Adipocyte (in vitro differentiated cells): ENCODE measurements at regions not wholly inside any gene's neighbourhood (a gene's known extent, or its start where the extent isn't known, plus 50 kb on each side); places are given as distances from the start of the nearest gene placed in this dataset.
A peak's percentile ranks its signal among the peaks of the same experiment; 100 is the strongest.
"Not testable (repeated sequence)": the region's sequence is repeated elsewhere in the genome, so short reads cannot be mapped to it uniquely, and the experiment has no call there.

Source experiments
- DNase-seq: peaks from one replicate; pipeline ENCODE4 v3.0.0-alpha.2; 2015; ENCODE audit warnings: low read depth
- H3K27me3 ChIP-seq: replicated peaks from 2 replicates; pipeline ENCODE4 v1.7.0; 2013; ENCODE audit warnings: mild to moderate bottlenecking, low read length, moderate library complexity; ENCODE audit not compliant: control insufficient read depth, insufficient read depth
- H3K36me3 ChIP-seq: 2 replicates; pipeline ENCODE4 v1.7.0; 2013; ENCODE audit warnings: low read length, mild to moderate bottlenecking, moderate library complexity; ENCODE audit not compliant: control insufficient read depth, insufficient read depth, severe bottlenecking
- H3K4me1 ChIP-seq: 2 replicates; pipeline ENCODE4 v1.7.0; 2013; ENCODE audit warnings: mild to moderate bottlenecking, low read length, moderate library complexity; ENCODE audit not compliant: control insufficient read depth, insufficient read depth
- H3K4me3 ChIP-seq: 2 replicates; pipeline ENCODE4 v1.7.0; 2013; ENCODE audit warnings: mild to moderate bottlenecking, low read length, moderate library complexity
- H3K9ac ChIP-seq: 2 replicates; pipeline ENCODE4 v1.7.0; 2013; ENCODE audit warnings: mild to moderate bottlenecking, low read length, moderate library complexity
- H3K9me3 ChIP-seq: 2 replicates; pipeline ENCODE4 v1.7.0; 2013; ENCODE audit warnings: mild to moderate bottlenecking, low read length, moderate library complexity; ENCODE audit not compliant: control insufficient read depth

DNA sequence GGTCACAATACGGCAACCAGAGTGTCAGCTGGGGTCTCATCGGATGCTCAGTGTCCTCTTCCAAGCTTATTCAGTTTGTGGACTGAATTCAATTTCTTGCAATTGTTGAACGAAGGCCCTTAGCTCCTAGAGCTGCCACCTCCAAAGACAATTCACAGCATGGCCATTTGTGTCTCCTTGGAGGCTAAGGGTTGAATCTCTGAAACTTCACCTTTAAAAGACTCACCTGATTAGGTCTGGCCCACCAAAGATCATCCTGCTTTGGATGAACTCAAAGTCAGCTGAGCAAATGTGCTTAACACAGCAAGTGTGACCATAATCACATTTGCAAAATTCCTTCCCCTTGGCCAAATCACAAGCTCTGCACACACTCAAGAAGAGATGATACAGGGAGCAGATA lies 175.9 kb downstream of the OTOP1 start:
- H3K9ac ChIP-seq, H3K36me3 ChIP-seq, H3K4me3 ChIP-seq, DNase-seq, H3K4me1 ChIP-seq, H3K27me3 ChIP-seq, H3K9me3 ChIP-seq: not testable (repeated sequence)

- H3K27me3 ChIP-seq, H3K4me3 ChIP-seq, DNase-seq, H3K36me3 ChIP-seq, H3K4me1 ChIP-seq, H3K9ac ChIP-seq, H3K9me3 ChIP-seq: not testable (repeated sequence)
These were observed 173.8 kb downstream of the OTOP1 start for GRCh38 chr4:4052933-4053332.

DNA sequence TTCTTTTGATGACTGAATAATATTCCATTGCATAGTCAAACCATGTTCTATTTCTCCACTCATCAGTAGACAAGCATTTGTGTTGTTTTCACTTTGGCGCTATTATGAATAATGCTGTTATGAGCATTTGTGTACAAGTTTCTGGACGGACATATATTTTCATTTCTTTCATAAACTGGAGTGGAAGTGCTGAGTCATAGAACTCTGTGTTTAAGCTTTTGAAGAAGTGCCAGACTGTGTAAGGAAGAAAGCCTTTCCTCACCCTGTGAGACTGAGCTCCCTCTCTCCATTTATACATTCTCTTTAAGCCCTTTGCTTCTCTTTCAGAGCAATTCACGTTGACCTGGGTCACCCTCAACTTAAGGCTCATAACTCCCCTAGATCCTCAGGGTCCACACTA lies 169.5 kb downstream of the OTOP1 start:
- not testable (repeated sequence) for H3K4me3 ChIP-seq, H3K9ac ChIP-seq, H3K36me3 ChIP-seq, H3K27me3 ChIP-seq, H3K4me1 ChIP-seq, H3K9me3 ChIP-seq
- peak; percentile 1 for DNase-seq

DNA sequence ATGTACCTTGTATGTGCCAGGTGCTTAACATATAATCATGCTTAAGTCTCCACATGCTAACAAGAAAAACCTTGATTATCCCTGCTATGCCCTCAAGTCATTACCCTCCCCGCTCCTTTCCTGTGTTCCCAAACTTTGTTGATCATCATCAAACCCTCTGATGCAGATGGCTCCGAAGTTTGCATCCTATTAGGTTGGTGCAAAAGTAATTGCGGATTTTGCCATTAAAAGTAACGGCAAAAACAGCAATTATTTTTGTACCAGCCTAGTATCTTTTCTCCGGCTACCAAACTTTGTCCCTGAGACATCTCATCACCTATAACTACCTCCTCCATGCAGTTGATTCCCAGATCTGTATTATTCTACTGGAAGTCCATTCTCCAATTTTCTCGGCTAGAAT lies 142.6 kb downstream of the OTOP1 start:
- not testable (repeated sequence) for H3K4me1 ChIP-seq

GRCh38 chr4:4089716-4090419 lies 136.9 kb downstream of the OTOP1 start:
- H3K4me1 ChIP-seq, H3K36me3 ChIP-seq, H3K9me3 ChIP-seq, DNase-seq, H3K27me3 ChIP-seq, H3K9ac ChIP-seq, H3K4me3 ChIP-seq: not testable (repeated sequence)

More for the DNA sequence above, 142.6 kb downstream of the OTOP1 start:
- H3K4me3 ChIP-seq, DNase-seq, H3K9me3 ChIP-seq, H3K36me3 ChIP-seq, H3K9ac ChIP-seq, H3K27me3 ChIP-seq: not testable (repeated sequence)

- H3K4me1 ChIP-seq, H3K27me3 ChIP-seq, DNase-seq, H3K4me3 ChIP-seq, H3K9ac ChIP-seq, H3K36me3 ChIP-seq, H3K9me3 ChIP-seq: not testable (repeated sequence)
These were observed 136.0 kb downstream of the OTOP1 start for GRCh38 chr4:4090720-4091119.

GRCh38 chr4:4092159-4092558 lies 134.6 kb downstream of the OTOP1 start:
- not testable (repeated sequence) for H3K4me1 ChIP-seq, DNase-seq, H3K36me3 ChIP-seq, H3K27me3 ChIP-seq, H3K9me3 ChIP-seq, H3K4me3 ChIP-seq, H3K9ac ChIP-seq

- H3K9me3 ChIP-seq, H3K4me1 ChIP-seq, DNase-seq, H3K36me3 ChIP-seq, H3K4me3 ChIP-seq, H3K9ac ChIP-seq, H3K27me3 ChIP-seq: not testable (repeated sequence)
These were observed 127.1 kb downstream of the OTOP1 start for GRCh38 chr4:4099610-4100009.

DNA sequence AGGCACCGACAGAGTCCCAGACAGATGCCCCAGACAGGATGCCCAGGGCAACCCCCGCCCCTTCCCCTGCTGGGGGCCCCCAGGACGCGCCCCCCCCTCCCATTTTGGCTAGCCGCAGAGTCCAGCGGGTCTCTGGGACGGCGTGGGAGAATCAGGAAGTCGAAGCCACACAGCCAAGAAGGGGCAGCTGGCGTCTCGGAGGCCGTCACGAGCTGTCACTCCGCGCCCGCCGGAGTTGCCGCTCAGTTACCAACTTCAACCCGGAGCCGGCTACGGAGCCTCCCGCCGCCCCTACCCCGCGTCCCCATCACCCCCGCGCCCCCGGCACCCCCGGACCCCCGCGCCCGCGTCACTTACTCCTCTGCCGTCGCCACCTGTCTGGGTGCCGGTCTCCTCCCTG lies 119.8 kb downstream of the OTOP1 start:
- not testable (repeated sequence) for H3K4me3 ChIP-seq, H3K4me1 ChIP-seq, H3K36me3 ChIP-seq, H3K9ac ChIP-seq, H3K9me3 ChIP-seq, DNase-seq
- H3K27me3 ChIP-seq = peaks cover 23% of the 10 kb centered on the region

DNA sequence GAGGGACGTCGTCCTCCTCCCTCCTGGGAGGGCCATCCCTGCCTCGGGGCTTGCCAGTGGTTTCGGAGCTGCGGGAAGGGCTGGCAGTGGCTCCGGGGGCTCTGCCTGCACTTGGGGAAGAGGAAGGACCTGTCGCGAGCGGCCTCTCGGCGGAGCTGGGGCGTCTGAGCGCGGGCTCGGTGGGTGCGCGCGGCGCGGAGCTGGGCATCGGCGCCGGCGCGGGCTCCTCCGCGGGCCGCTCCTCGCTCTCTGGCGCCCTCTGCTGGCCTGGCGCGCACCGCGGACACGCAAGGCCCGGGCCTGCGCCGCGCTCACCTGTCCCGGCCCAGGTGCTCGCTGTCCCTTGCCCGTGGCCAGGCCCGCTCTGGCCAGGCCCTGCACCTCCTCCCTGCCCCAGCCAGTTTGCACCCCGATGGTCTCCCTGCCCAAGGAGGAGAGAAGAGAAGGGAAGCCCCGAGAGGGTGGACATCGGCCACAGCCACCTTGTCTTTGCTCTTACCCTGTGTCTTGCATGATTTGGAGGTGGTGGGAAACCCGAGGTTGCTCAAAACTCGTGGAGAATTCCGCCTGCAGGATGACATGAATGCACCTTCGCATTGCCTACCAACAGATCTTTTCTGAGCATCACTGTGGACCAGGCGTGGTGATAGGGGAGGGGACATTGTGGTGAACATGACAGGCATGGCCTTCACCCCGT lies 119.2 kb downstream of the OTOP1 start:
- not testable (repeated sequence) for H3K36me3 ChIP-seq, H3K4me1 ChIP-seq, H3K9me3 ChIP-seq, H3K9ac ChIP-seq
- peak; percentile 68 for DNase-seq
- H3K27me3 ChIP-seq = peaks cover 23% of the 10 kb centered on the region
- H3K4me3 ChIP-seq = peak overlapping the region; percentile 50

GRCh38 chr4:4115381-4115780 lies 111.3 kb downstream of the OTOP1 start:
- not testable (repeated sequence) for H3K27me3 ChIP-seq, H3K9ac ChIP-seq, H3K9me3 ChIP-seq, H3K36me3 ChIP-seq, H3K4me1 ChIP-seq, DNase-seq, H3K4me3 ChIP-seq

- H3K9me3 ChIP-seq, H3K27me3 ChIP-seq, DNase-seq, H3K9ac ChIP-seq, H3K4me1 ChIP-seq, H3K36me3 ChIP-seq, H3K4me3 ChIP-seq: not testable (repeated sequence)
These were observed 109.8 kb downstream of the OTOP1 start for GRCh38 chr4:4116901-4117300.
